SK-N-SH treated with all-trans-retinoic acid at 6 μM for 48 hours (cell line): ENCODE measurements at regions not wholly inside any gene's neighbourhood (a gene's known extent, or its start where the extent isn't known, plus 50 kb on each side); places are given as distances from the start of the nearest gene placed in this dataset.

Source experiments
- CSDC2 ChIP-seq: fragments of 250-450 bp; sonication (Bioruptor Pico); IDR thresholded peaks from 2 replicates; pipeline ENCODE4 v1.5.0; 2020; ENCODE audit warnings: mild to moderate bottlenecking, moderate library complexity
- ESRRG ChIP-seq: fragments of 250-450 bp; sonication (Bioruptor Pico); IDR thresholded peaks from 2 replicates; pipeline ENCODE4 v1.6.1; 2021; ENCODE audit warnings: mild to moderate bottlenecking
- PATZ1 ChIP-seq: fragments of 250-450 bp; sonication (Bioruptor Pico); IDR thresholded peaks from 2 replicates; pipeline ENCODE4 v1.8.0; 2020; ENCODE audit warnings: mild to moderate bottlenecking, moderate library complexity, borderline replicate concordance
- RARB ChIP-seq: fragments of 250-450 bp; sonication (Bioruptor Pico); IDR thresholded peaks from 2 replicates; pipeline ENCODE4 v1.8.0; 2021; ENCODE audit warnings: mild to moderate bottlenecking, moderate library complexity
- TOX ChIP-seq: fragments of 250-450 bp; sonication (Bioruptor Pico); IDR thresholded peaks from 2 replicates; pipeline ENCODE4 v1.8.0; 2021; ENCODE audit warnings: mild to moderate bottlenecking, moderate library complexity, borderline replicate concordance
- TSHZ2 ChIP-seq: fragments of 250-450 bp; sonication (Bioruptor Pico); IDR thresholded peaks from 2 replicates; pipeline ENCODE4 v1.5.0; 2020; ENCODE audit warnings: mild to moderate bottlenecking, moderate library complexity
- ZC3H10 ChIP-seq: fragments of 250-450 bp; sonication (Bioruptor Pico); IDR thresholded peaks from 2 replicates; pipeline ENCODE4 v1.5.1; 2021; ENCODE audit warnings: mild to moderate bottlenecking, moderate library complexity
- ZFP3 ChIP-seq: fragments of 250-450 bp; sonication (Bioruptor Pico); IDR thresholded peaks from 2 replicates; pipeline ENCODE4 v1.5.0; 2020; ENCODE audit warnings: mild to moderate bottlenecking, moderate library complexity

- TF ChIP-seq ZC3H10 (CRISPR knock-in tag) (no peak), RARB (CRISPR knock-in tag) (no peak), ESRRG (CRISPR knock-in tag) (no peak), ZFP3 (CRISPR knock-in tag) (no peak), TOX (CRISPR knock-in tag) (no peak), PATZ1 (CRISPR knock-in tag) (no peak), TSHZ2 (CRISPR knock-in tag) (no peak), CSDC2 (no peak)
These were observed 70.4 kb upstream of the KITLG start for GRCh38 chr12:88650715-88651114.
